ENCODE measurements at regions not wholly inside any gene's neighbourhood (a gene's known extent, or its start where the extent isn't known, plus 50 kb on each side); places are given as distances from the start of the nearest gene placed in this dataset.

- H3K9me3 Mint-ChIP-seq, result peaks cover 10% of the 10 kb centered on the region
- no peak overlapping the region for H3K27ac Mint-ChIP-seq
- peaks cover 8% of the 10 kb centered on the region for H3K4me1 Mint-ChIP-seq
- H3K36me3 Mint-ChIP-seq, result no peaks in the 10 kb centered on the region
- H3K4me3 Mint-ChIP-seq, result no peak overlapping the region
- ATAC-seq (no peak), DNase-seq (ENCODE audit: low spot score in 2 of 2) (no peak)
Measured at GRCh38 chr6:168165373-168165772, 86.4 kb upstream of the FRMD1 start.

GRCh38 chr6:168164462-168165061 lies 85.5 kb upstream of the FRMD1 start:
- H3K4me3 Mint-ChIP-seq, result no peak overlapping the region
- no peaks in the 10 kb centered on the region for H3K36me3 Mint-ChIP-seq

GRCh38 chr6:168163096-168163731 lies 84.2 kb upstream of the FRMD1 start:
- H3K27ac Mint-ChIP-seq, result no peak overlapping the region
- peaks cover 7% of the 10 kb centered on the region for H3K4me1 Mint-ChIP-seq
- ATAC-seq, result no peak
- H3K4me3 Mint-ChIP-seq, result no peak overlapping the region
- H3K9me3 Mint-ChIP-seq, result peaks cover 2% of the 10 kb centered on the region
- no peak for DNase-seq (ENCODE audit: low spot score in 2 of 2)
- H3K36me3 Mint-ChIP-seq, result no peaks in the 10 kb centered on the region

More at GRCh38 chr6:168164462-168165061, 85.5 kb upstream of the FRMD1 start:
- Mint-ChIP-seq H3K27ac (no peak overlapping the region), H3K9me3 (peaks cover 7% of the 10 kb centered on the region), H3K4me1 (peaks cover 8% of the 10 kb centered on the region)
- DNase-seq (ENCODE audit: low spot score in 2 of 2) (peak in 1 of 2 donors; percentile 13), ATAC-seq (no peak)

- H3K36me3 Mint-ChIP-seq, result no peaks in the 10 kb centered on the region
- DNase-seq (ENCODE audit: low spot score in 2 of 2) (peak in 1 of 2 donors; percentile 29), ATAC-seq (no peak)
- H3K27ac Mint-ChIP-seq, result no peak overlapping the region
- H3K9me3 Mint-ChIP-seq, result no peaks in the 10 kb centered on the region
- H3K4me1 Mint-ChIP-seq, result no peaks in the 10 kb centered on the region
- H3K4me3 Mint-ChIP-seq, result no peak overlapping the region
Measured at GRCh38 chr6:168162366-168162765, 83.4 kb upstream of the FRMD1 start.

- ATAC-seq, result no peak
- no peak overlapping the region for H3K27ac Mint-ChIP-seq
- peak in 1 of 2 donors; percentile 18 for DNase-seq (ENCODE audit: low spot score in 2 of 2)
- H3K4me1 Mint-ChIP-seq, result no peaks in the 10 kb centered on the region
- H3K9me3 Mint-ChIP-seq, result no peaks in the 10 kb centered on the region
- no peaks in the 10 kb centered on the region for H3K36me3 Mint-ChIP-seq
- H3K4me3 Mint-ChIP-seq, result no peak overlapping the region
Measured at GRCh38 chr6:168161371-168161750, 82.3 kb upstream of the FRMD1 start.

- no peaks in the 10 kb centered on the region for H3K9me3 Mint-ChIP-seq
- H3K27ac Mint-ChIP-seq, result no peak overlapping the region
- no peaks in the 10 kb centered on the region for H3K4me1 Mint-ChIP-seq
- DNase-seq (ENCODE audit: low spot score in 2 of 2), result peak in 1 of 2 donors; percentile 29
- H3K36me3 Mint-ChIP-seq, result no peaks in the 10 kb centered on the region
- no peak for ATAC-seq
- H3K4me3 Mint-ChIP-seq, result no peak overlapping the region
Measured at GRCh38 chr6:168160506-168161370, 81.7 kb upstream of the FRMD1 start.

GRCh38 chr6:168159506-168159905 lies 80.5 kb upstream of the FRMD1 start:
- H3K27ac Mint-ChIP-seq, result no peak overlapping the region
- no peak overlapping the region for H3K4me3 Mint-ChIP-seq
- H3K9me3 Mint-ChIP-seq, result no peaks in the 10 kb centered on the region
- no peaks in the 10 kb centered on the region for H3K36me3 Mint-ChIP-seq
- DNase-seq (ENCODE audit: low spot score in 2 of 2) (peak in 1 of 2 donors; percentile 22), ATAC-seq (no peak)
- H3K4me1 Mint-ChIP-seq, result no peaks in the 10 kb centered on the region

- no peak for ATAC-seq
Measured at GRCh38 chr6:168158980-168159349, 80.0 kb upstream of the FRMD1 start.

GRCh38 chr6:168158213-168158979 lies 79.4 kb upstream of the FRMD1 start:
- no peaks in the 10 kb centered on the region for H3K4me1 Mint-ChIP-seq
- no peak overlapping the region for H3K27ac Mint-ChIP-seq
- peak in 1 of 2 donors; percentile 25 for DNase-seq (ENCODE audit: low spot score in 2 of 2)
- H3K4me3 Mint-ChIP-seq, result no peak overlapping the region
- no peaks in the 10 kb centered on the region for H3K9me3 Mint-ChIP-seq
- no peak for ATAC-seq
- no peaks in the 10 kb centered on the region for H3K36me3 Mint-ChIP-seq

More at GRCh38 chr6:168158980-168159349, 80.0 kb upstream of the FRMD1 start:
- Mint-ChIP-seq H3K9me3 (no peaks in the 10 kb centered on the region), H3K4me1 (no peaks in the 10 kb centered on the region), H3K36me3 (no peaks in the 10 kb centered on the region), H3K27ac (no peak overlapping the region), H3K4me3 (no peak overlapping the region)
- peak in 1 of 2 donors; percentile 33 for DNase-seq (ENCODE audit: low spot score in 2 of 2)

- Mint-ChIP-seq H3K4me3 (no peak overlapping the region), H3K27ac (no peak overlapping the region), H3K9me3 (no peaks in the 10 kb centered on the region), H3K4me1 (no peaks in the 10 kb centered on the region), H3K36me3 (no peaks in the 10 kb centered on the region)
- ATAC-seq (peak; percentile 40), DNase-seq (ENCODE audit: low spot score in 2 of 2) (peak in 1 of 2 donors; percentile 47)
Measured at GRCh38 chr6:168157272-168158212, 78.5 kb upstream of the FRMD1 start.

- H3K4me3 Mint-ChIP-seq, result no peak overlapping the region
- DNase-seq (ENCODE audit: low spot score in 2 of 2) (peak in 1 of 2 donors; percentile 28), ATAC-seq (no peak)
- H3K9me3 Mint-ChIP-seq, result no peaks in the 10 kb centered on the region
- H3K36me3 Mint-ChIP-seq, result no peaks in the 10 kb centered on the region
- no peak overlapping the region for H3K27ac Mint-ChIP-seq
- H3K4me1 Mint-ChIP-seq, result no peaks in the 10 kb centered on the region
Measured at GRCh38 chr6:168156742-168157265, 77.8 kb upstream of the FRMD1 start.

GRCh38 chr6:168155821-168156741 lies 77.1 kb upstream of the FRMD1 start:
- Mint-ChIP-seq H3K27ac (no peak overlapping the region), H3K9me3 (no peaks in the 10 kb centered on the region), H3K4me3 (no peak overlapping the region), H3K4me1 (no peaks in the 10 kb centered on the region), H3K36me3 (no peaks in the 10 kb centered on the region)
- ATAC-seq (no peak), DNase-seq (ENCODE audit: low spot score in 2 of 2) (no peak)

GRCh38 chr6:168155193-168155592 lies 76.2 kb upstream of the FRMD1 start:
- Mint-ChIP-seq H3K27ac (no peak overlapping the region), H3K36me3 (no peaks in the 10 kb centered on the region), H3K9me3 (no peaks in the 10 kb centered on the region), H3K4me3 (no peak overlapping the region), H3K4me1 (no peaks in the 10 kb centered on the region)
- ATAC-seq (no peak), DNase-seq (ENCODE audit: low spot score in 2 of 2) (peak in 1 of 2 donors; percentile 10)
